ENCODE measurements at regions not wholly inside any gene's neighbourhood (a gene's known extent, or its start where the extent isn't known, plus 50 kb on each side); places are given as distances from the start of the nearest gene placed in this dataset.

- H3K27ac Mint-ChIP-seq, result no peak overlapping the region
- TF ChIP-seq CTCF (IDR thresholded peaks at IDR 0.05) (no peak), EZH2 (IDR thresholded peaks at IDR 0.05; ENCODE audit: borderline replicate concordance, insufficient read depth, low read depth, low read length, poor library complexity, severe bottlenecking) (no peak)
- Histone ChIP-seq H3K4me1 (ENCODE audit: control insufficient read depth in 2 of 2, insufficient read depth in 2 of 2, low read length in 2 of 2) (no peaks in the 10 kb centered on the region), H3K27me3 (replicated peaks in 1 of 4; ENCODE audit: control extremely low read depth in 1 of 4, control insufficient read depth in 3 of 4, insufficient read depth in 4 of 4, low read length in 3 of 4) (no peaks in the 10 kb centered on the region), H3K9me3 (ENCODE audit: control extremely low read depth in 1 of 3, control insufficient read depth in 2 of 3, insufficient read depth in 1 of 3, low read length in 2 of 3) (peaks cover 0 to 4% (median 0%) of the 10 kb centered on the region in 3 donors), H3K36me3 (replicated peaks in 1 of 2; ENCODE audit: control extremely low read depth in 1 of 2, control insufficient read depth in 1 of 2, extremely low read depth in 1 of 2, insufficient read depth in 2 of 2, low read length in 1 of 2) (no peaks in the 10 kb centered on the region), H3K4me2 (replicated peaks; ENCODE audit: low read depth, low read length, poor library complexity, severe bottlenecking) (no peak overlapping the region), H3K9ac (ENCODE audit: low read length) (no peak overlapping the region), H3K27ac (ENCODE audit: low read length in 2 of 2) (no peak overlapping the region), H2AFZ (ENCODE audit: insufficient read depth, low read depth, low read length, poor library complexity, severe bottlenecking) (no peak overlapping the region), H4K20me1 (ENCODE audit: control insufficient read depth, insufficient read depth, low read length, poor library complexity, severe bottlenecking) (no peaks in the 10 kb centered on the region), H3K79me2 (ENCODE audit: control insufficient read depth, insufficient read depth, low read length) (no peaks in the 10 kb centered on the region), H3K4me3 (ENCODE audit: control extremely low read depth in 1 of 5, extremely low read depth in 1 of 5, insufficient read depth in 1 of 5, low read depth in 2 of 5, low read length in 4 of 5) (no peak overlapping the region)
- intact Hi-C loops (cut with micrococcal nuclease), result no loop called here
- H3K27me3 Mint-ChIP-seq, result no peaks in the 10 kb centered on the region
- ATAC-seq (ENCODE audit: low read depth) (no peak), DNase-seq (no peak)
- ChIA-PET CTCF (no interaction called here), POLR2A (no interaction called here)
- H3K9me3 Mint-ChIP-seq (ENCODE audit: insufficient read depth), result no peaks in the 10 kb centered on the region
- H3K4me1 Mint-ChIP-seq, result no peaks in the 10 kb centered on the region
- no peak overlapping the region for H3K4me3 Mint-ChIP-seq
- no CpG with 5 or more reads among the region's 6 CpGs for WGBS (ENCODE audit: insufficient coverage)
Measured at GRCh38 chr11:130645843-130646197, 197.4 kb downstream of the ADAMTS15 start.

- Histone ChIP-seq H3K4me1 (ENCODE audit: control insufficient read depth in 2 of 2, insufficient read depth in 2 of 2, low read length in 2 of 2) (no peaks in the 10 kb centered on the region), H3K27ac (ENCODE audit: low read length in 2 of 2) (no peak overlapping the region), H3K9ac (ENCODE audit: low read length) (no peak overlapping the region), H4K20me1 (ENCODE audit: control insufficient read depth, insufficient read depth, low read length, poor library complexity, severe bottlenecking) (no peaks in the 10 kb centered on the region), H3K4me2 (replicated peaks; ENCODE audit: low read depth, low read length, poor library complexity, severe bottlenecking) (no peak overlapping the region), H2AFZ (ENCODE audit: insufficient read depth, low read depth, low read length, poor library complexity, severe bottlenecking) (no peak overlapping the region), H3K4me3 (ENCODE audit: control extremely low read depth in 1 of 5, extremely low read depth in 1 of 5, insufficient read depth in 1 of 5, low read depth in 2 of 5, low read length in 4 of 5) (no peak overlapping the region), H3K79me2 (ENCODE audit: control insufficient read depth, insufficient read depth, low read length) (no peaks in the 10 kb centered on the region), H3K27me3 (replicated peaks in 1 of 4; ENCODE audit: control extremely low read depth in 1 of 4, control insufficient read depth in 3 of 4, insufficient read depth in 4 of 4, low read length in 3 of 4) (no peaks in the 10 kb centered on the region), H3K9me3 (ENCODE audit: control extremely low read depth in 1 of 3, control insufficient read depth in 2 of 3, insufficient read depth in 1 of 3, low read length in 2 of 3) (peaks cover 0 to 4% (median 0%) of the 10 kb centered on the region in 3 donors), H3K36me3 (replicated peaks in 1 of 2; ENCODE audit: control extremely low read depth in 1 of 2, control insufficient read depth in 1 of 2, extremely low read depth in 1 of 2, insufficient read depth in 2 of 2, low read length in 1 of 2) (no peaks in the 10 kb centered on the region)
- intact Hi-C loops (cut with micrococcal nuclease), result no loop called here
- ATAC-seq (ENCODE audit: low read depth), result no peak
- Mint-ChIP-seq H3K4me3 (no peak overlapping the region), H3K27me3 (no peaks in the 10 kb centered on the region), H3K27ac (no peak overlapping the region), H3K9me3 (ENCODE audit: insufficient read depth) (no peaks in the 10 kb centered on the region), H3K4me1 (no peaks in the 10 kb centered on the region)
- ChIA-PET CTCF (no interaction called here), POLR2A (no interaction called here)
- DNase-seq, result no peak
- WGBS (ENCODE audit: insufficient coverage), result 80% methylated on average over 2 of the region's 3 CpGs
- TF ChIP-seq CTCF (IDR thresholded peaks at IDR 0.05) (no peak), EZH2 (IDR thresholded peaks at IDR 0.05; ENCODE audit: borderline replicate concordance, insufficient read depth, low read depth, low read length, poor library complexity, severe bottlenecking) (no peak)
Measured at GRCh38 chr11:130646881-130647280, 198.4 kb downstream of the ADAMTS15 start.

All from B cell (primary cell).